Dedifferentiated amniotic fluid mesenchymal stem cell (primary cell): ENCODE measurements at regions not wholly inside any gene's neighbourhood (a gene's known extent, or its start where the extent isn't known, plus 50 kb on each side); places are given as distances from the start of the nearest gene placed in this dataset.
"Not testable (repeated sequence)": the region's sequence is repeated elsewhere in the genome, so short reads cannot be mapped to it uniquely, and the experiment has no call there.

ENCODE experiments used
- DNase-seq: peaks from one replicate; pipeline ENCODE4 v3.0.0-alpha.2; 2016; ENCODE audit errors: extremely low spot score

- DNase-seq: no peak
Observed at GRCh38 chr2:52558265-52558664, 1209.3 kb upstream of the CHAC2 start.

- DNase-seq: no peak
Observed at GRCh38 chr2:52542297-52542696, 1225.3 kb upstream of the CHAC2 start.

GRCh38 chr2:52539026-52539970 is 1228.3 kb upstream of the CHAC2 start:
- DNase-seq: peak; percentile 86

- no peak for DNase-seq
Observed at GRCh38 chr2:52537588-52537987, 1230.0 kb upstream of the CHAC2 start.

GRCh38 chr2:52536929-52537460 is 1230.6 kb upstream of the CHAC2 start:
- DNase-seq: no peak

- peak; percentile 24 for DNase-seq
Observed at GRCh38 chr2:52532956-52533355, 1234.6 kb upstream of the CHAC2 start.

GRCh38 chr2:52526735-52527134 is 1240.9 kb upstream of the CHAC2 start:
- DNase-seq: no peak

GRCh38 chr2:52520644-52521043 is 1247.0 kb upstream of the CHAC2 start:
- no peak for DNase-seq

- no peak for DNase-seq
Observed at GRCh38 chr2:52518678-52519077, 1248.9 kb upstream of the CHAC2 start.

GRCh38 chr2:52512760-52513159 is 1254.8 kb upstream of the CHAC2 start:
- no peak for DNase-seq

GRCh38 chr2:52510432-52510831 is 1257.2 kb upstream of the CHAC2 start:
- no peak for DNase-seq

- DNase-seq: no peak
Observed at GRCh38 chr2:52502476-52502860, 1265.1 kb upstream of the CHAC2 start.

GRCh38 chr2:52501715-52502475 is 1265.7 kb upstream of the CHAC2 start:
- no peak for DNase-seq

- DNase-seq: no peak
Observed at GRCh38 chr2:52500561-52500960, 1267.0 kb upstream of the CHAC2 start.

GRCh38 chr2:52498077-52498750 is 1269.4 kb upstream of the CHAC2 start:
- DNase-seq: no peak

GRCh38 chr2:52495816-52496215 is 1271.8 kb upstream of the CHAC2 start:
- no peak for DNase-seq

- no peak for DNase-seq
Observed at GRCh38 chr2:52477166-52477565, 1290.4 kb upstream of the CHAC2 start.

GRCh38 chr2:52475590-52475989 is 1292.0 kb upstream of the CHAC2 start:
- DNase-seq: no peak

GRCh38 chr2:52474091-52474490 is 1293.5 kb upstream of the CHAC2 start:
- DNase-seq: no peak

- DNase-seq: no peak
Observed at GRCh38 chr2:52473526-52473925, 1294.1 kb upstream of the CHAC2 start.

GRCh38 chr2:52470457-52470856 is 1297.1 kb upstream of the CHAC2 start:
- DNase-seq: not testable (repeated sequence)

- DNase-seq: no peak
Observed at GRCh38 chr2:52467189-52467588, 1300.4 kb upstream of the CHAC2 start.
